CD4-positive, alpha-beta T cell treated with Interferon gamma for 1 hour (primary cell): ENCODE measurements at regions not wholly inside any gene's neighbourhood (a gene's known extent, or its start where the extent isn't known, plus 50 kb on each side); places are given as distances from the start of the nearest gene placed in this dataset.

Source experiments
- DNase-seq: peaks from one replicate; pipeline ENCODE4 v3.0.0-alpha.2; 2020

- DNase-seq, result no peak
Measured at GRCh38 chr10:25661632-25662031, 272.4 kb upstream of the MYO3A start.

GRCh38 chr10:25666276-25666675 is 267.8 kb upstream of the MYO3A start:
- DNase-seq, result no peak

- no peak for DNase-seq
Measured at GRCh38 chr10:25675204-25675603, 258.8 kb upstream of the MYO3A start.

GRCh38 chr10:25675615-25676014 is 258.4 kb upstream of the MYO3A start:
- no peak for DNase-seq

GRCh38 chr10:25678220-25678619 is 255.8 kb upstream of the MYO3A start:
- DNase-seq, result no peak

GRCh38 chr10:25678666-25679065 is 255.4 kb upstream of the MYO3A start:
- no peak for DNase-seq

GRCh38 chr10:25682203-25682851 is 251.7 kb upstream of the MYO3A start:
- DNase-seq, result no peak

- no peak for DNase-seq
Measured at GRCh38 chr10:25683344-25683743, 250.7 kb upstream of the MYO3A start.

GRCh38 chr10:25687521-25687920 is 246.5 kb upstream of the MYO3A start:
- DNase-seq, result no peak

- DNase-seq, result no peak
Measured at GRCh38 chr10:25689346-25690100, 244.5 kb upstream of the MYO3A start.

GRCh38 chr10:25692761-25693160 is 241.3 kb upstream of the MYO3A start:
- no peak for DNase-seq

GRCh38 chr10:25694206-25694933 is 239.7 kb upstream of the MYO3A start:
- DNase-seq, result no peak

GRCh38 chr10:25694971-25695370 is 239.1 kb upstream of the MYO3A start:
- peak; percentile 14 for DNase-seq

GRCh38 chr10:25695586-25695985 is 238.4 kb upstream of the MYO3A start:
- DNase-seq, result no peak

GRCh38 chr10:25696013-25696708 is 237.9 kb upstream of the MYO3A start:
- no peak for DNase-seq

- DNase-seq, result no peak
Measured at GRCh38 chr10:25697412-25697811, 236.6 kb upstream of the MYO3A start.

- DNase-seq, result no peak
Measured at GRCh38 chr10:25698638-25699037, 235.4 kb upstream of the MYO3A start.

- DNase-seq, result no peak
Measured at GRCh38 chr10:25699631-25700030, 234.4 kb upstream of the MYO3A start.

- no peak for DNase-seq
Measured at GRCh38 chr10:25701652-25702051, 232.4 kb upstream of the MYO3A start.

- no peak for DNase-seq
Measured at GRCh38 chr10:25704622-25705021, 229.4 kb upstream of the MYO3A start.

- no peak for DNase-seq
Measured at GRCh38 chr10:25707572-25707971, 226.5 kb upstream of the MYO3A start.

- no peak for DNase-seq
Measured at GRCh38 chr10:25707976-25708671, 225.9 kb upstream of the MYO3A start.

- no peak for DNase-seq
Measured at GRCh38 chr10:25713894-25714240, 220.2 kb upstream of the MYO3A start.
